Activated T-cell treated with anti-CD3 and anti-CD28 coated beads, Interleukin-2, amount 50 U/mL, for 72 hours (primary cell): ENCODE measurements at regions not wholly inside any gene's neighbourhood (a gene's known extent, or its start where the extent isn't known, plus 50 kb on each side); places are given as distances from the start of the nearest gene placed in this dataset.
"Not testable (repeated sequence)": the region's sequence is repeated elsewhere in the genome, so short reads cannot be mapped to it uniquely, and the experiment has no call there.

Experiments used
- ATAC-seq, 2 donors: fragments of 150-1000 bp; cut with Tn5 transposase; replicated peaks in 1 of 2; 2 replicates each; pipeline ENCODE4 v1.10.0; 2021; ENCODE audit warnings: moderate library complexity in 2 of 2, mild to moderate bottlenecking in 1 of 2
- DNase-seq, 2 donors: peaks; one replicate each; pipeline ENCODE4 v3.0.0; 2021 to 2022; ENCODE audit warnings: mixed read lengths in 1 of 2
- H3K27ac Mint-ChIP-seq: one replicate; pipeline ENCODE4 v1.8.0; 2022; ENCODE audit warnings: mild to moderate bottlenecking, moderate library complexity, mixed read lengths
- H3K27me3 Mint-ChIP-seq: one replicate; pipeline ENCODE4 v1.8.0; 2022; ENCODE audit warnings: low read depth, mixed read lengths
- H3K36me3 Mint-ChIP-seq, 2 donors: one replicate each; pipeline ENCODE4 v1.8.0; 2022; ENCODE audit warnings: mixed read lengths in 2 of 2, mild to moderate bottlenecking in 1 of 2; ENCODE audit not compliant: insufficient read depth in 2 of 2
- H3K4me1 Mint-ChIP-seq: one replicate; pipeline ENCODE4 v1.8.0; 2022; ENCODE audit warnings: low read depth, mixed read lengths
- H3K4me3 Mint-ChIP-seq, 2 donors: one replicate each; pipeline ENCODE4 v1.8.0; 2022; ENCODE audit warnings: mild to moderate bottlenecking in 2 of 2, mixed read lengths in 2 of 2, moderate library complexity in 2 of 2
- H3K9me3 Mint-ChIP-seq, 2 donors: one replicate each; pipeline ENCODE4 v1.8.0; 2022; ENCODE audit warnings: mixed read lengths in 2 of 2

- Mint-ChIP-seq H3K36me3 (no peaks in the 10 kb centered on the region), H3K27ac (no peak overlapping the region), H3K4me3 (no peak overlapping the region), H3K9me3 (no peaks in the 10 kb centered on the region), H3K4me1 (no peaks in the 10 kb centered on the region), H3K27me3 (peaks cover 13% of the 10 kb centered on the region)
- no peak for ATAC-seq
- DNase-seq, result no peak
Observed at GRCh38 chr21:35571910-35572309, 488.4 kb downstream of the SETD4 start.

GRCh38 chr21:35568643-35569042, 491.7 kb downstream of the SETD4 start:
- ATAC-seq (no peak), DNase-seq (no peak)
- no peaks in the 10 kb centered on the region for H3K4me1 Mint-ChIP-seq
- no peaks in the 10 kb centered on the region for H3K27me3 Mint-ChIP-seq
- H3K36me3 Mint-ChIP-seq, result no peaks in the 10 kb centered on the region
- no peaks in the 10 kb centered on the region for H3K9me3 Mint-ChIP-seq
- no peak overlapping the region for H3K4me3 Mint-ChIP-seq
- no peak overlapping the region for H3K27ac Mint-ChIP-seq

- H3K36me3 Mint-ChIP-seq, result no peaks in the 10 kb centered on the region
- DNase-seq (no peak), ATAC-seq (no peak)
- H3K4me1 Mint-ChIP-seq, result no peaks in the 10 kb centered on the region
- no peak overlapping the region for H3K27ac Mint-ChIP-seq
- no peak overlapping the region for H3K4me3 Mint-ChIP-seq
- H3K27me3 Mint-ChIP-seq, result no peaks in the 10 kb centered on the region
- no peaks in the 10 kb centered on the region for H3K9me3 Mint-ChIP-seq
Observed at GRCh38 chr21:35566874-35567273, 493.5 kb downstream of the SETD4 start.

- ATAC-seq, result no peak
- no peaks in the 10 kb centered on the region for H3K9me3 Mint-ChIP-seq
- H3K36me3 Mint-ChIP-seq, result no peaks in the 10 kb centered on the region
- no peak overlapping the region for H3K27ac Mint-ChIP-seq
- H3K4me1 Mint-ChIP-seq, result no peaks in the 10 kb centered on the region
- no peaks in the 10 kb centered on the region for H3K27me3 Mint-ChIP-seq
- DNase-seq, result no peak
- no peak overlapping the region for H3K4me3 Mint-ChIP-seq
Observed at GRCh38 chr21:35565204-35565611, 495.1 kb downstream of the SETD4 start.

- no peaks in the 10 kb centered on the region for H3K4me1 Mint-ChIP-seq
- H3K27ac Mint-ChIP-seq, result no peak overlapping the region
Observed at GRCh38 chr21:35563885-35564451, 496.4 kb downstream of the SETD4 start.

GRCh38 chr21:35562876-35563275, 497.4 kb downstream of the SETD4 start:
- Mint-ChIP-seq H3K4me3 (no peak overlapping the region), H3K27me3 (no peaks in the 10 kb centered on the region), H3K9me3 (peaks cover 0 to 2% of the 10 kb centered on the region in 2 donors), H3K36me3 (no peaks in the 10 kb centered on the region), H3K4me1 (no peaks in the 10 kb centered on the region), H3K27ac (no peak overlapping the region)
- DNase-seq (no peak), ATAC-seq (no peak)

More at GRCh38 chr21:35563885-35564451, 496.4 kb downstream of the SETD4 start:
- no peaks in the 10 kb centered on the region for H3K36me3 Mint-ChIP-seq
- no peak overlapping the region for H3K4me3 Mint-ChIP-seq
- ATAC-seq (no peak), DNase-seq (no peak)
- H3K9me3 Mint-ChIP-seq, result no peaks in the 10 kb centered on the region
- H3K27me3 Mint-ChIP-seq, result no peaks in the 10 kb centered on the region

GRCh38 chr21:35561116-35561515, 499.2 kb downstream of the SETD4 start:
- H3K36me3 Mint-ChIP-seq, result no peaks in the 10 kb centered on the region
- no peaks in the 10 kb centered on the region for H3K4me1 Mint-ChIP-seq
- H3K27me3 Mint-ChIP-seq, result peaks cover 2% of the 10 kb centered on the region
- H3K27ac Mint-ChIP-seq, result no peak overlapping the region
- DNase-seq (no peak), ATAC-seq (no peak)
- no peak overlapping the region for H3K4me3 Mint-ChIP-seq
- H3K9me3 Mint-ChIP-seq, result peaks cover 0 to 2% of the 10 kb centered on the region in 2 donors

GRCh38 chr21:35559829-35560225, 500.5 kb downstream of the SETD4 start:
- no peak for DNase-seq
- H3K9me3 Mint-ChIP-seq, result peaks cover 0 to 2% of the 10 kb centered on the region in 2 donors
- peaks cover 7% of the 10 kb centered on the region for H3K27me3 Mint-ChIP-seq
- H3K4me3 Mint-ChIP-seq, result no peak overlapping the region
- no peaks in the 10 kb centered on the region for H3K36me3 Mint-ChIP-seq
- H3K27ac Mint-ChIP-seq, result no peak overlapping the region
- no peaks in the 10 kb centered on the region for H3K4me1 Mint-ChIP-seq
- ATAC-seq, result no peak

GRCh38 chr21:35559128-35559828, 501.0 kb downstream of the SETD4 start:
- Mint-ChIP-seq H3K27ac (no peak overlapping the region), H3K4me3 (no peak overlapping the region), H3K27me3 (peaks cover 7% of the 10 kb centered on the region), H3K4me1 (no peaks in the 10 kb centered on the region), H3K9me3 (peaks cover 0 to 4% of the 10 kb centered on the region in 2 donors), H3K36me3 (no peaks in the 10 kb centered on the region)
- no peak for DNase-seq
- no peak for ATAC-seq

- no peak for ATAC-seq
Observed at GRCh38 chr21:35556536-35556935, 503.8 kb downstream of the SETD4 start.

GRCh38 chr21:35552483-35552882, 503.4 kb upstream of the RUNX1 start:
- not testable (repeated sequence) for H3K4me3 Mint-ChIP-seq, H3K36me3 Mint-ChIP-seq, H3K9me3 Mint-ChIP-seq, H3K27me3 Mint-ChIP-seq, H3K27ac Mint-ChIP-seq, ATAC-seq, H3K4me1 Mint-ChIP-seq, DNase-seq

More at GRCh38 chr21:35556536-35556935, 503.8 kb downstream of the SETD4 start:
- no peaks in the 10 kb centered on the region for H3K4me1 Mint-ChIP-seq
- no peak for DNase-seq
- no peaks in the 10 kb centered on the region for H3K36me3 Mint-ChIP-seq
- H3K27ac Mint-ChIP-seq, result no peak overlapping the region
- peaks cover 7% of the 10 kb centered on the region for H3K27me3 Mint-ChIP-seq
- peaks cover 0 to 4% of the 10 kb centered on the region in 2 donors for H3K9me3 Mint-ChIP-seq
- no peak overlapping the region for H3K4me3 Mint-ChIP-seq

- no peaks in the 10 kb centered on the region for H3K27me3 Mint-ChIP-seq
- H3K36me3 Mint-ChIP-seq, result peaks cover 0 to 1% of the 10 kb centered on the region in 2 donors
- no peak overlapping the region for H3K27ac Mint-ChIP-seq
- ATAC-seq (no peak), DNase-seq (no peak)
- H3K4me3 Mint-ChIP-seq, result no peak overlapping the region
- peaks cover 0 to 8% of the 10 kb centered on the region in 2 donors for H3K9me3 Mint-ChIP-seq
- H3K4me1 Mint-ChIP-seq, result no peaks in the 10 kb centered on the region
Observed at GRCh38 chr21:35548904-35549615, 500.0 kb upstream of the RUNX1 start.

GRCh38 chr21:35547946-35548774, 499.1 kb upstream of the RUNX1 start:
- no peak for DNase-seq
- H3K36me3 Mint-ChIP-seq, result peaks cover 0 to 1% of the 10 kb centered on the region in 2 donors
- peaks cover 5% of the 10 kb centered on the region for H3K4me1 Mint-ChIP-seq
- H3K4me3 Mint-ChIP-seq, result no peak overlapping the region
- H3K9me3 Mint-ChIP-seq, result peaks cover 0 to 8% of the 10 kb centered on the region in 2 donors
- no peak for ATAC-seq
- no peak overlapping the region for H3K27ac Mint-ChIP-seq
- H3K27me3 Mint-ChIP-seq, result no peaks in the 10 kb centered on the region
